Aorta (tissue), 5 donors: ENCODE measurements at regions not wholly inside any gene's neighbourhood (a gene's known extent, or its start where the extent isn't known, plus 50 kb on each side); places are given as distances from the start of the nearest gene placed in this dataset.
A peak's percentile ranks its signal among the peaks of the same experiment; 100 is the strongest.

Experiments used
- ATAC-seq: fragments of 200-7000 bp; cut with Tn5 transposase; one replicate; pipeline ENCODE4 v1.9.1; 2022; ENCODE audit warnings: moderate library complexity; ENCODE audit not compliant: low FRiP score
- DNase-seq, 2 donors: peaks; one replicate each; pipeline ENCODE4 v3.0.0-alpha.2; 2020
- H3K27ac ChIP-seq, 2 donors: one replicate each; pipeline ENCODE4 v1.5.1; 2013; ENCODE audit warnings: low read length in 2 of 2, mild to moderate bottlenecking in 2 of 2, moderate library complexity in 2 of 2, control low read depth in 1 of 2, inconsistent platforms in 1 of 2, low read depth in 1 of 2
- H3K27me3 ChIP-seq, 2 donors: one replicate each; pipeline ENCODE4 v1.6.1; 2013; ENCODE audit warnings: control low read depth in 1 of 2, low read length in 1 of 2, mild to moderate bottlenecking in 1 of 2, moderate library complexity in 1 of 2; ENCODE audit not compliant: insufficient read depth in 2 of 2, control insufficient read depth in 1 of 2
- H3K36me3 ChIP-seq, 2 donors: one replicate each; pipeline ENCODE4 v1.6.1; 2013; ENCODE audit warnings: control low read depth in 1 of 2, low read length in 1 of 2, mild to moderate bottlenecking in 1 of 2; ENCODE audit not compliant: insufficient read depth in 2 of 2, control insufficient read depth in 1 of 2
- H3K4me1 ChIP-seq, 2 donors: one replicate each; pipeline ENCODE4 v1.6.1; 2013; ENCODE audit warnings: low read length in 2 of 2, control low read depth in 1 of 2, mild to moderate bottlenecking in 1 of 2, moderate library complexity in 1 of 2; ENCODE audit not compliant: insufficient read depth in 2 of 2, control insufficient read depth in 1 of 2
- H3K4me3 ChIP-seq, 2 donors: one replicate each; pipeline ENCODE4 v1.5.1; 2013; ENCODE audit warnings: low read length in 2 of 2, control low read depth in 1 of 2, mild to moderate bottlenecking in 1 of 2
- H3K9me3 ChIP-seq: one replicate; pipeline ENCODE4 v1.6.1; 2013; ENCODE audit warnings: mild to moderate bottlenecking, low read length; ENCODE audit not compliant: control insufficient read depth
- WGBS, 2 donors: extraction: QIAGEN DNeasy Blood & Tissue Kit; methylation state at CpG; one replicate each; pipeline ENCODE4 v1.1.7; 2013; 5-methylcytosine and 5-hydroxymethylcytosine counted together
- intact Hi-C, 2 donors: fragments of 100-400 bp; cut with DNase I; formaldehyde crosslinking; loops; one replicate each; pipeline versions ENCODE4 v1.14.2 to v1.15.0; 2022
- donor health status: healthy with polysubstance abuse.
- donor health status: Bipolar disorder and iron deficiency.
- donor health status: DM: no; HTN: no; CAD: no.
- donor health status: DM: no; HTN: no; CAD: no.
- donor health status: DM: yes; HTN: yes; CAD: no.

DNA sequence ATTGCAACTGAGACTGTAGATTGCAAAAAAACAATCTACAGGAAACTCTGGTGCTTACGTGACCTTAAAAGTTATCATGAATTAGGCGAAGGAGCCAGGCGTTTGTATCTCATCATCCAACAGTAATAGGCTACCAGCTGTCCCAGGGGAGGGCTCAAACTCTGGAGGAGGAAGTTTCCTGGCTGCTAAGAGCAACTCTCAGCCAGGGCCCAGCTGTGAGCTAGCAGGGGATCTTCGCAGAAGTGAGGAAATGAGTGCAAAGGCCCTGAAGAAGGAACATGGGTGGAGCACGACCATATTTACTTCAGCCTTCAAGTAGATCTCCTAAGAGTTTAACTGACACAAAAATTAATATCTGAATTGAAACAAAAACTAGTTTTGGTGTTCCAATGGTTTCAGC lies 686.9 kb upstream of the MAP3K7 start:
- ATAC-seq: no peak
- intact Hi-C loops: no loop called here
- WGBS, 2 donors: 29 to 43% methylated on average over 5 of the region's 5 CpGs

DNA sequence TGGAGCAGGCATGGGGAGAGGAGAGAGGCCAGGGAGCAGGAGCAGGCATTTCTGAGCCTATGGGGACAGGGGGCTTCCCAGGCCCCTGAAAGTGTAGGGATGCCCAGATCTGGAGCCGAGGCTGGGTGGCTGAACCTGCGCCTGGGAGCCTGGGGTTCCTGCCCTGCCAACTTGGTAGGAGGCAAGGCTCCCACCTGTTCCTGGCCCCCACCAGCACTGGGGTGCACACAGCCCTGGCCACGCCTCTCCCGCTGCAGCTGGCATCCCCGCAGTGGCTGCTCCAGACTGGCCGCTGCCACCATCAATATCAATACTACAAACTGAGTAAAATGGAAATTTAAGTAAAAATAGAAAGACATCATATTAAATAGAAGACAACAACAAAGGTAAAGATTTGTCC lies 684.9 kb upstream of the MAP3K7 start:
- DNase-seq: peak in 1 of 2 donors; percentile 73
- Histone ChIP-seq H3K27ac (no peak overlapping the region), H3K4me3 (no peak overlapping the region), H3K27me3 (no peaks in the 10 kb centered on the region), H3K36me3 (no peaks in the 10 kb centered on the region), H3K9me3 (no peaks in the 10 kb centered on the region), H3K4me1 (no peaks in the 10 kb centered on the region)
- no peak for ATAC-seq
- WGBS, 2 donors: 97 to 99% methylated on average over 6 of the region's 6 CpGs
- intact Hi-C loops: no loop called here

More for the DNA sequence above, 686.9 kb upstream of the MAP3K7 start:
- DNase-seq: no peak
- no peaks in the 10 kb centered on the region for H3K4me1 ChIP-seq
- no peak overlapping the region for H3K4me3 ChIP-seq
- H3K36me3 ChIP-seq: no peaks in the 10 kb centered on the region
- H3K27ac ChIP-seq: no peak overlapping the region
- no peaks in the 10 kb centered on the region for H3K9me3 ChIP-seq
- H3K27me3 ChIP-seq: no peaks in the 10 kb centered on the region

DNA sequence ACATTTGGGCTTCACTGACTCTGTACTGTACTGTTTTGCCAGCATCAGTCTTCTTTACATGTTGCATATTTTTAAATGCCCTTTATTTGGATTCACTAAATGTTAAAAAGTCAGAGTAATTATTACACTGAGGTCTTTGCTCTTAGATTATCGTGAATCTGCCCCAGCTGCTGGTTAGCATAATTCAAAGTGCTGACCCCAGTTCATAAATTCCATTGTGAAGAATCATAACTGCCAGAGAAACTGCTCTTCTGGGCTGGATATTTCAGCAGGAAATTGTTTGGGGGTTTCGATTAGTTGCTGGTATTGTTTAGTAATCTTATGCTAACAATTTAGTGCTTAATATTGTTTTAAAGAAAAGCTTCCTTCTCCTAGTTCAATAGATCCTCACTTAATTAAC lies 682.1 kb upstream of the MAP3K7 start:
- Histone ChIP-seq H3K27me3 (no peaks in the 10 kb centered on the region), H3K36me3 (no peaks in the 10 kb centered on the region), H3K4me1 (no peaks in the 10 kb centered on the region), H3K9me3 (no peaks in the 10 kb centered on the region), H3K27ac (no peak overlapping the region), H3K4me3 (no peak overlapping the region)
- DNase-seq (no peak), ATAC-seq (no peak)
- 40 to 44% methylated on average over 2 of the region's 2 CpGs for WGBS, 2 donors
- intact Hi-C loops: no loop called here

DNA sequence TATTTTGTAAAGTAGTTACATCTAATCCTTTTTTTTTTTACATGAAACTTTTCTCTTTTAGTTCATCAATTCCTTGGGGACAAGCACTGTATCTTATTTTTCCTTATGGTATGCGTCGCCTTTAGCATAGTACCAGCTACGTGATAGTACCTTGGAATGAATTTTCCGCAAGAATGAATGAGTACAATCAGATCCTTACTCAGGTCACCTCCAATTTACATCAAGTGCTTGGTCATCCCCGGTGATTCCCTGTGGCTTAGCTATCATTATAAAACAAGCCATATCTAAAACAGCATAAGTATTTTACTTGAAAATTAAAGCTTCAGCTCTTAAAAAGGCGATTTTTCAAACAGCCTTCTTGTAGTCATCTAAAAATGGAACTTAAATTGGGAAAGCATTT lies 680.4 kb upstream of the MAP3K7 start:
- H3K4me3 ChIP-seq: no peak overlapping the region
- ATAC-seq (no peak), DNase-seq (no peak)
- H3K27me3 ChIP-seq: no peaks in the 10 kb centered on the region
- no peaks in the 10 kb centered on the region for H3K4me1 ChIP-seq
- 79 to 83% methylated on average over 6 of the region's 6 CpGs for WGBS, 2 donors
- H3K36me3 ChIP-seq: no peaks in the 10 kb centered on the region
- intact Hi-C loops: no loop called here
- H3K9me3 ChIP-seq: no peaks in the 10 kb centered on the region
- H3K27ac ChIP-seq: no peak overlapping the region

DNA sequence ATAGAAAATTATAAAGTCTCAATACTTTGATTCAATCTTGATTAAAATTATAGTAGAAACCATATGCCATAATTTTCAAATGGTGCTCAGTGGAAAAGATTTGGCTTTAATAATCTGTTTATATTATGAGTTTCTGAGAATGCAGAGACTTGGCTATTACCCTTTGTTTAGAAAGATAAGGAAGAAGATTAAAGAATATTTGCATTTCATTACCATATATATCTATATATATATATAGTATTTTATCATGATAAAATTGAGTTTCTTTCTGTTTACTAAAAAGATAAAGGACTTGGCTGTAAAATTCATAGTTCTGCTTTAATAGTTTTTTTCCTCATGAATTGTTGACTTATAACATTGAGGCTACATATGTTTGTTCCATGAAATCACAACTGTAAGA lies 679.3 kb upstream of the MAP3K7 start:
- Histone ChIP-seq H3K27me3 (no peaks in the 10 kb centered on the region), H3K27ac (no peak overlapping the region), H3K4me1 (no peaks in the 10 kb centered on the region), H3K4me3 (no peak overlapping the region), H3K9me3 (no peaks in the 10 kb centered on the region), H3K36me3 (no peaks in the 10 kb centered on the region)
- intact Hi-C loops: no loop called here
- ATAC-seq (no peak), DNase-seq (no peak)

DNA sequence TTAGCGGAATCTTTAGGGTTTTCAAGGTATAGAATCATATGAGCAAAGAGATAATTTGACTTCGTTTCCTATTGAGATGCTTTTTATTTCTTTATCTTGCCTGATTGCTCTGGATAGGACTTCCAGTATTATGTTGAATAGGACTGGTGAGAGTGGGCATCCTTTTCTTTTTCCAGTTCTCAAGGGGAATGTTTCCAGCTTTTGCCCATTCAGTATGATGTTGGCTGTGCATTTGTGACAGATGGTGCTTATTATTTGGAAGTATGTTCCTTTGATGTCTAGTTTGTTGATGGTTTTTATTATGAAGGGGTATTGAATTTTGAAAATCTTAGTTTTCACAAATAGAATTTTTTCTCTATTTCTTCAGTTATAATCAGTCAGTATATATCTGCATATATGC lies 656.6 kb upstream of the MAP3K7 start:
- 82 to 84% methylated on average over 2 of the region's 2 CpGs for WGBS, 2 donors
- Histone ChIP-seq H3K4me3 (no peak overlapping the region), H3K27ac (no peak overlapping the region), H3K9me3 (no peaks in the 10 kb centered on the region), H3K27me3 (no peaks in the 10 kb centered on the region), H3K4me1 (no peaks in the 10 kb centered on the region), H3K36me3 (no peaks in the 10 kb centered on the region)
- ATAC-seq (no peak), DNase-seq (no peak)
- intact Hi-C loops: no loop called here

DNA sequence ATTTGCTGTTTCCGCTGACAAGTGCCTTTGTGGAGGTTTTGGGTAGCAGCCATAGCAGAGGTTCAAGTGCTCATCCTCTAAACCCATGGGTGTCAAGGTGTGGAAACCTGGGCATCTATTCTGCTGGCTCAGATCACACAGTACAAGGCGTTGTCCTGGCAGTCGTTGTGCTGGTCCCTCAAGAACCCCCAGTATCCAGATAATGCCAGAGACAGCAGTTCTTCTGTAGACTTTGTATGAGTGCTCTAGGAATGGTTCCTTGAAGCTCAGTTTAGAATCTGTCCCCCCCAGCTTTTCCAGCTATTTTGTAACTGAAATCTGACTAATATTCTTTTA lies 655.7 kb upstream of the MAP3K7 start:
- no peak for DNase-seq
- H3K27me3 ChIP-seq: no peaks in the 10 kb centered on the region
- no peak for ATAC-seq
- H3K27ac ChIP-seq: no peak overlapping the region
- H3K4me1 ChIP-seq: no peaks in the 10 kb centered on the region
- intact Hi-C loops: no loop called here
- H3K4me3 ChIP-seq: no peak overlapping the region
- H3K36me3 ChIP-seq: no peaks in the 10 kb centered on the region
- 82 to 84% methylated on average over 3 of the region's 3 CpGs for WGBS, 2 donors
- no peaks in the 10 kb centered on the region for H3K9me3 ChIP-seq

DNA sequence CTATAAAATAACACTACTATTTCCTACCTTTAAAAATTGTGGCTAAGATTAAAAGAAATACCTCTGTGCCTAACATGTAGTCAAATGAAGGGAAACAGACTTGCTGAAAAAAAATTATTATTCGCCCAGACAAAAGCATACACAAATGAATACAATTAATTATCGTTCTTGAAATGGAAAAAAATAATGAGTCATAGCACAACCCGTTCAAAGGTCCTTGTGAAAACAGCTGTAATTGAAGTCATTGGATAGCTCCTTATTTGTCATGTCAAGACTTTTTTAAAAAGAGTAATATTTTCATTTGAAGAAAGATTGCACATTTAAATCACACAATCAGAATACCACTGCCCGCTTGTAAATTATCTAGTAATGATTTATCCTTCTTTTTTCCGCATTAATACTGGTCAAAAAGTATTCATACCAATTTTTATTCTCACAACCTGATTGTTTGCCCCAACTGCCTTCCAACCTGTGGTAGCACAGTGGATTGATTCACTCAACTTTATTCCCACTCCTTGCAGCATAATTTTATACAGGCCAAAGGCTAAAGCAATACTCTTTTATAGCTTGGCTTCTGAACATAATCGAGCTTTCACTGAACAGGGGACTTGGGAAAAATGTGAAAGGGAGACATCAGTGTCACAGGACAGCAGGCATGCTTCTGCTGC lies 655.2 kb upstream of the MAP3K7 start:
- Histone ChIP-seq H3K36me3 (no peaks in the 10 kb centered on the region), H3K27me3 (no peaks in the 10 kb centered on the region), H3K4me3 (no peak overlapping the region), H3K4me1 (no peaks in the 10 kb centered on the region), H3K27ac (no peak overlapping the region), H3K9me3 (no peaks in the 10 kb centered on the region)
- WGBS, 2 donors: 15 to 27% methylated on average over 6 of the region's 6 CpGs
- DNase-seq: no peak
- ATAC-seq: no peak
- intact Hi-C loops: no loop called here

DNA sequence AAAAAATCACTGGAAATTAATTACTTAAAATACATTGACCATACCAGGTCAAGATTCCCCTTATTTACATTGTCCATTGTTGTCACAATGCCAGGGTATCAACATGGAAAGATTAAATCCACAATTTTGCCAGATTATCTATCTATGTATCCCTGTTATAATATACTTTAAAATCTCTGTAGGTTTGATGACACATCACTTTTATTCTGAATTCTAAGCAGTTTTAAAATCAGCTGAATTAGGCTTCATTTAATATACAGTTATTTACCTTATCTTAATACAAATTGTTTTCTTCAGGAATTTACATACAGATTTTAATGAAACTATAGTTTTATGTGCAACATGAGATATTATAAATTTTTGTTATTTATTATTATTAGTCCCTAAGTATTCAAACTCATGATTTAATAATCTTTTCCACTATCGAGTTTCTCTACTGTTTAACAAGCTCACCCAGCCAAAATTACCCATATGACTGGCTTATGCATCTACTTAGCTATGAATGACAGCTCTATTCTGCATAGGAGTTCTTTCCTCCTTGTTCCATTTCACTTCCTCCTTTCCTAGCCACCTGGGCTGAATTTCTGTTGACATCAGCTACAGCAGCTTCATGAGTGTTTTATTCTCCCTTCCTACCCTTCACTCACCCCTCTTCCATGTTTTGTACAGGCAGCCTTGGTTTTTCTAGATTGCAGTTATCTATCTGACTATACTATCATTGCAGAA lies 654.2 kb upstream of the MAP3K7 start:
- H3K9me3 ChIP-seq: no peaks in the 10 kb centered on the region
- WGBS, 2 donors: 50 to 64% methylated on average over 1 of the region's 1 CpG
- H3K4me3 ChIP-seq: no peak overlapping the region
- no peak overlapping the region for H3K27ac ChIP-seq
- no peaks in the 10 kb centered on the region for H3K27me3 ChIP-seq
- DNase-seq (no peak), ATAC-seq (no peak)
- no peaks in the 10 kb centered on the region for H3K4me1 ChIP-seq
- intact Hi-C loops: no loop called here
- no peaks in the 10 kb centered on the region for H3K36me3 ChIP-seq
